RWPE2 (cell line): ENCODE measurements at regions not wholly inside any gene's neighbourhood (a gene's known extent, or its start where the extent isn't known, plus 50 kb on each side); places are given as distances from the start of the nearest gene placed in this dataset.
"Not testable (repeated sequence)": the region's sequence is repeated elsewhere in the genome, so short reads cannot be mapped to it uniquely, and the experiment has no call there.

ENCODE experiments used
- ATAC-seq: fragments of 200-7000 bp; cut with Tn5 transposase; 3 replicates; pipeline ENCODE4 v1.9.1; 2021; ENCODE audit warnings: low read depth
- DNase-seq: peaks from one replicate; pipeline ENCODE4 v3.0.0-alpha.2; 2020; ENCODE audit warnings: low spot score
- H3K27ac ChIP-seq: fragments of 450-650 bp; 2 replicates; pipeline ENCODE4 v1.5.1; 2017; ENCODE audit warnings: mild to moderate bottlenecking; ENCODE audit not compliant: poor library complexity, severe bottlenecking
- H3K27me3 ChIP-seq: fragments of 250-450 bp; sonication (Bioruptor Pico); 2 replicates; pipeline ENCODE4 v1.5.1; 2021; ENCODE audit warnings: mild to moderate bottlenecking, moderate library complexity; ENCODE audit not compliant: insufficient read depth, poor library complexity, severe bottlenecking
- H3K36me3 ChIP-seq: fragments of 250-450 bp; sonication (Bioruptor Pico); 2 replicates; pipeline ENCODE4 v1.5.1; 2020; ENCODE audit warnings: low read depth, mild to moderate bottlenecking, moderate library complexity
- H3K4me1 ChIP-seq: fragments of 250-450 bp; sonication (Bioruptor Pico); 2 replicates; pipeline ENCODE4 v1.5.1; 2021; ENCODE audit warnings: mild to moderate bottlenecking, moderate library complexity; ENCODE audit not compliant: insufficient read depth, poor library complexity, severe bottlenecking
- H3K4me3 ChIP-seq: fragments of 250-450 bp; sonication (Bioruptor Pico); 2 replicates; pipeline ENCODE4 v1.5.1; 2021; ENCODE audit warnings: mild to moderate bottlenecking, moderate library complexity; ENCODE audit not compliant: severe bottlenecking
- H3K9me3 ChIP-seq: fragments of 250-450 bp; sonication (Bioruptor Pico); 2 replicates; pipeline ENCODE4 v1.5.1; 2021; ENCODE audit warnings: mild to moderate bottlenecking, moderate library complexity; ENCODE audit not compliant: severe bottlenecking
- TF ChIP-seq, protein P1 (sequence below): fragments of 450-650 bp; IDR thresholded peaks from one replicate; pipeline ENCODE4 v1.5.1; 2017; ENCODE audit warnings: mild to moderate bottlenecking, moderate library complexity; ENCODE audit not compliant: poor library complexity, severe bottlenecking

DNA sequence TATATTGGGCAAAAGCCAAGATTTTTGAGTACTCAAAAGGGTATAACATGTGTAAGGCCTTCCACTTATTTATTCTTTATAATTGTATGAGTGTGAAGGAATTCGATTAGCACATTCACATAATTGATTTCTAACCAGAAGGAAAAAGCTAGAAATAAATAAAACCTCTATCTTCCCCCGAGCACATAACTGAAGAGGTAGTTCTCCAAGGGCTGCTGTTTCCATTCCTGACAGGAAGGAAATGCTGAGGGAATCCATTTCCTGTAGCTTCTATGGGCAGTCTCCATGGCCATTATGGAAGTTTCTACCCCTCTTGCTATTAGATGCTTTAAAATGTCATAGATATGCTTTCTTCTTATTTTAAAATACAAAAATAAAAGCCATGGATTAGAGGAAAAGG lies 70.5 kb upstream of the ABCB5 start:
- DNase-seq (no peak), ATAC-seq (no peak)
- Histone ChIP-seq H3K27me3 (no peaks in the 10 kb centered on the region), H3K4me1 (peaks cover 18% of the 10 kb centered on the region), H3K9me3 (no peaks in the 10 kb centered on the region), H3K4me3 (no peak overlapping the region), H3K36me3 (no peaks in the 10 kb centered on the region), H3K27ac (no peak overlapping the region)
- TF ChIP-seq, protein P1, sequence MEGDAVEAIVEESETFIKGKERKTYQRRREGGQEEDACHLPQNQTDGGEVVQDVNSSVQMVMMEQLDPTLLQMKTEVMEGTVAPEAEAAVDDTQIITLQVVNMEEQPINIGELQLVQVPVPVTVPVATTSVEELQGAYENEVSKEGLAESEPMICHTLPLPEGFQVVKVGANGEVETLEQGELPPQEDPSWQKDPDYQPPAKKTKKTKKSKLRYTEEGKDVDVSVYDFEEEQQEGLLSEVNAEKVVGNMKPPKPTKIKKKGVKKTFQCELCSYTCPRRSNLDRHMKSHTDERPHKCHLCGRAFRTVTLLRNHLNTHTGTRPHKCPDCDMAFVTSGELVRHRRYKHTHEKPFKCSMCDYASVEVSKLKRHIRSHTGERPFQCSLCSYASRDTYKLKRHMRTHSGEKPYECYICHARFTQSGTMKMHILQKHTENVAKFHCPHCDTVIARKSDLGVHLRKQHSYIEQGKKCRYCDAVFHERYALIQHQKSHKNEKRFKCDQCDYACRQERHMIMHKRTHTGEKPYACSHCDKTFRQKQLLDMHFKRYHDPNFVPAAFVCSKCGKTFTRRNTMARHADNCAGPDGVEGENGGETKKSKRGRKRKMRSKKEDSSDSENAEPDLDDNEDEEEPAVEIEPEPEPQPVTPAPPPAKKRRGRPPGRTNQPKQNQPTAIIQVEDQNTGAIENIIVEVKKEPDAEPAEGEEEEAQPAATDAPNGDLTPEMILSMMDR, result no peak

- not testable (repeated sequence) for H3K27me3 ChIP-seq, H3K4me3 ChIP-seq, ATAC-seq, H3K36me3 ChIP-seq, DNase-seq, H3K9me3 ChIP-seq, H3K27ac ChIP-seq
- H3K4me1 ChIP-seq, result peaks cover 13% of the 10 kb centered on the region
These were observed 68.5 kb upstream of the ABCB5 start for GRCh38 chr7:20546958-20547357.

- no peaks in the 10 kb centered on the region for H3K4me1 ChIP-seq
- H3K27ac ChIP-seq, result no peak overlapping the region
- ATAC-seq (no peak), DNase-seq (no peak)
- H3K9me3 ChIP-seq, result no peaks in the 10 kb centered on the region
- no peaks in the 10 kb centered on the region for H3K36me3 ChIP-seq
- H3K27me3 ChIP-seq, result no peaks in the 10 kb centered on the region
- TF ChIP-seq, protein P1, result no peak
- H3K4me3 ChIP-seq, result no peak overlapping the region
These were observed 61.4 kb upstream of the ABCB5 start for GRCh38 chr7:20554072-20554471.

DNA sequence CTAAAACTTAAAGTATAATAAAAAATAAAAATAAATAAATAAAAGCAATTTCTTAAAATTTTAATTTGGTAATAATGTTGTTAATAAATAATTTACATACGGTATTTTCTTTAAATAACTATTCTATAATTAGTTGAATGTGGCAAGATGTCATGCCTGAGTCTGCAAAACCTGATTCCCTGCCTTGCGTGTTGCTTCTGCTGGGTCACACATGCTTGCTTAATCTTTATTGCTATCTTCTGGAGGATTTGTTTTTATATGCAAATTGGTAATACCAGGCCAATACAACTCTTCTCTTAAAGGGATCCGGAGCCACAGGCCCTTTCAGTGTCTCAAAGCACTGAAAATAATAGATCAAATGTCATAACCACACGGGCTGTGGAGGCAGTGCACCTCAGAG lies 59.4 kb upstream of the ABCB5 start:
- ATAC-seq, result no peak
- no peak for DNase-seq
- peaks cover 3% of the 10 kb centered on the region for H3K4me1 ChIP-seq
- TF ChIP-seq, protein P1, result no peak
- no peaks in the 10 kb centered on the region for H3K27me3 ChIP-seq
- no peaks in the 10 kb centered on the region for H3K9me3 ChIP-seq
- H3K4me3 ChIP-seq, result no peak overlapping the region
- no peak overlapping the region for H3K27ac ChIP-seq
- H3K36me3 ChIP-seq, result no peaks in the 10 kb centered on the region

DNA sequence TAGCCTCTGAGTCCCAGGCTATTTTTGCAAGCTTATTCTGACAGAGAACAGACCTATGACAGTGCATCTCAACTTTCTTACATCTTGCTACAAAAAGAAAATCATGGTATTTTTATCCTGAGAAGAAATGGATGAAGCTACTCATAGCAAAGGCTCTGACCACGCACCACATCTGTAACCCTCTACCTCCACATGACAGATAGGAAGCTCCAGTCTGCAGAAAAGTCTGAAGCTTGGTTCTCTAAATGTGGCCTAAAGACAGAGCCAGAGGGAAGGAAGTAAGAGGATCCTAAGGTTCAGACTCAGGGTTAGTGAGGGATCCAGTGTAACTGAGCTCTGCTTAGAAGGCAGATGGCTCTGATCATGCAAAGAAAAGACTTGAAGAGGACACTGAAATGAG lies 58.4 kb upstream of the ABCB5 start:
- TF ChIP-seq, protein P1, result no peak
- H3K4me3 ChIP-seq, result no peak overlapping the region
- ATAC-seq (no peak), DNase-seq (no peak)
- no peaks in the 10 kb centered on the region for H3K36me3 ChIP-seq
- peaks cover 13% of the 10 kb centered on the region for H3K4me1 ChIP-seq
- H3K27me3 ChIP-seq, result no peaks in the 10 kb centered on the region
- H3K27ac ChIP-seq, result no peak overlapping the region
- no peaks in the 10 kb centered on the region for H3K9me3 ChIP-seq
